HG03442 (cell line): ENCODE measurements at regions not wholly inside any gene's neighbourhood (a gene's known extent, or its start where the extent isn't known, plus 50 kb on each side); places are given as distances from the start of the nearest gene placed in this dataset.

ENCODE experiments used
- ATAC-seq: cut with Tn5 transposase; IDR thresholded peaks from one replicate; pipeline ENCODE4 v1.9.1; 2021; ENCODE audit warnings: mild to moderate bottlenecking, moderate library complexity; ENCODE audit not compliant: unreplicated experiment

DNA sequence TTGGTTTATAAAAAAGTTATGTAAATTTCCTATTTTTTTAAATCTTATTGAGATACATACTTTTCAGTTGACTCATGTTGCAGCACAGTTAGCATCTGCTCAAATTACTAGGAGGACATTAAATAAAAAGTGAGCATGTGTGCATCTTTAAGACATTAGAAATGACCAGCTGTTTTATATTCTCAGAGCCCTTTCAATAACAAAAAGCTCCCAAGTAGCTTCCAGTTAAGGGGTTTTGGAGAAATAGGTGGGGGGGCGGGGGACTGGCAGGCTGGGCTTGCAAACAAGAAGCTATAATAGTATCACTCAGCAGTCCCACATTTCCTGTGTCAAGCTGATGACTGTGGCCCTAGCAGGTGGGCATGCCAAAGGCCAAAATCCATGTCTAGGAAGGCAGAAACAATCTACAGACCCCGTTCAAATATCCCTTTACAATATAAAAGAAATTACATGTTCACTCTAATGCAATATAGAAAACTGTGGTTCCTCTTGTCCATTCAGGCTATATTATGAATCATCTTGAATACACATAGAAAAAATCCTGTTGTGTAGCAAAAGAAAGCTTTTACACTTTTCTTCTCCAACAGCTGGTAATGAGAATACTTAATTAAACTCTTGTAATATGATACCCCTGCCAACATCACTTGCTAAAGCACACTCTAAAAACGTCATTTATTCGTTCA lies 1713.2 kb upstream of the SLC10A2 start:
- no peak for ATAC-seq

DNA sequence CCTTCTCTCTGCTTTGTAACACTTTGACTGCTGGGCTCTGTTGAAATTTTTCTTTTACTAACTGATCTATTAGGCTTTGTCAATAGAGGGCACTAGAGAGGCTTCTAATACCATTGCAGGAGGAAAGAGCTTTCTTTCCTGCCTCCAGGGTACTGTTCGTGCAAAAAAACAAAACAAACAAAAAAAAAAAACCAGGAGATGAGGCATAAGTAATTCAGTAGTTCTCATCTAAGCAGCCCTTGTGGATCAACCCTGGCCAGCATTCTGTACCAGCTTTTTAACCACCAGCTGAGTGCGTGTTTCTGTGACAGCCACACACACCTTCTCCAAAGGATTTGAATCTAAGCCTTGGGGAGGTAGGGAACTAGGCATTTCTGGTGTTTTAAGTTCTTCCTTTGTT lies 1707.6 kb upstream of the SLC10A2 start:
- ATAC-seq = peak; percentile 77

DNA sequence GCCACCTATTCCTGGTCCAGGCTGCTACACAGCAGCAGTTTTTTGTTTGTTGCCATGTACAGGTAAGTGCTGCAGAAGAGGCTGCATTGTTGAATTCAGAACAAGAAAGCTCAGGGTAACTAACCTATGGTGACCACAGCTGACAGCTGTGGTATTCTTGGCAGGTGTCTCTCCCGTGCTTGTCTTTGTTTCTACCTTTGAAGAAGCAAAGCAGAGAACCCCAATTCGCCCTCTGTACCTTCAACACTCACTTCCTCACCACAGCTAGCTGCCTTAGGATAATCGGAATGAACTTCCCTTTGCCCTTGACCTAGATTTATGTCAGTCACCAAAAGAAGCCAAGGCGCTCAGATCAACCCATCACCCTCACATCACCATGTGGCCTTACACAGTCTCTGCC lies 1703.3 kb upstream of the SLC10A2 start:
- no peak for ATAC-seq

DNA sequence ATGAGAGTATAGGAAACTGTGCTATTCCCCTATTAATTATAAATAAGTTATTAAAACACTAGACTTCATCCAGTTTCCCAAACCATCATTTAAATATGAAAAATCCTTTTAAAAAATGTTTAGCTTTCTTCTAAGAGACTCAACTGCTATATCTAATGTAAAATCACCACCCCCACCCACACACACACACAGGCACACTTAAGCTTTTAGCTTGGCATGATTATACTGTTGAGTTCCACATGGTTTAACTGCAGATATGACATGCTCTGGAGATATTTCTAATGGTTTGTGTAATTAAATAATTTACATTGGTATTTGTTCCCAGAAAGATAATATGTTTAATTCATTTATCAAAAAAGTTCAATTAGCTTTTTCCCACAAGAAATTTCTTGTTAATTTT lies 1700.1 kb upstream of the SLC10A2 start:
- no peak for ATAC-seq

DNA sequence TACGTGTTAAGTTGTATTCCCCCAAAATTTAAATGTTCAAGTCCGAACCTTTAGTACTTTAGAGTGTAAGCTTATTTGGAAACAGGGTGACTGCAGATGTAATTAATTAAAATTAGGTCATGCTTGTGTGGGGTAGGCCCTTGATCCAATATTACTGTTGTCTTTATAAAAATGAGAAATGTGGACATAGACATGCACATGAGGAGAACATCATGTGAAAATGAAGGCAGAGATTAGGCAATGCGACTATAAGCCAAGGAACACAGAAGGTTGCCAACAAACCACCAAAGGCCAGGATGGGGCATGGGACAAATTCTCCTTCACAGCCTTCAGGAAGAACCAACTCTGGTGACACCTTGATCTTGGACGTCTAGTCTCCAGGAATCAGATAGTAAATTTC lies 1698.4 kb upstream of the SLC10A2 start:
- ATAC-seq = no peak

DNA sequence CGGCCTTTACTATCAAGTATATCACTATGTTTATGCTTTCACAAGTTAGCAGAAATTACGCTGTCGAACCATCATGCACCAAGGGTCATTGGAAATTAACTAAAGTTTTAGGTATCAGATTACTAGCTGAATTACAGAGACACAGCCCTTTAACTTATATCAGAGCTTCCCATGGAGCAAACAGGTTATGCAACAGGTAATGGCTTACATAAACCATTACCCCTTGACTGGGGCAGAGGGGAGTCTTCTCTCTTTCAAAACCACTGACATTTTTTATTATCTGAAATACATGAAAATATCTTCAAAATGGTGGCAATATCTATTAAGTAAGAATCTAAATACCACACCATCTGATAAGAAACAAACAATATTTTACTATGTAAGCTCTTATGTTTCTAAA lies 1692.9 kb upstream of the SLC10A2 start:
- no peak for ATAC-seq

DNA sequence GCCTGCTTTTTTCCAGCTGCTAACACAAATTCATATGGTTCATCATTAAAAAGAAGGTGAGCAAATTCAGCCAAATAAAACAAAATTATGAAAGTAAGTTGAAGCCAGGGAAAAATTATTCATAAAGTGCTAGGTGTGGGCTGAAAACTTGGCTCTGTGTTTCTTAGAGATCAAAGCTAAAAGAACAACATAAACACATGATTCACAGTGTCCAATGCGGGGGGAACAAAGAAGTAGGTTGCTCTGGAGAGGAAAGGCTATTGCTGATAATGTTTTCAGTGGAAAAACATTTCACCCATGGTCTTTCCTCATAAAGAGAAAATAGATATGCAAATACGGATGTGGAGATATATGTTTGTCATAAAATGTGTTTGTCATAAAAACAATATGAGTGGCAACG lies 1691.5 kb upstream of the SLC10A2 start:
- no peak for ATAC-seq

DNA sequence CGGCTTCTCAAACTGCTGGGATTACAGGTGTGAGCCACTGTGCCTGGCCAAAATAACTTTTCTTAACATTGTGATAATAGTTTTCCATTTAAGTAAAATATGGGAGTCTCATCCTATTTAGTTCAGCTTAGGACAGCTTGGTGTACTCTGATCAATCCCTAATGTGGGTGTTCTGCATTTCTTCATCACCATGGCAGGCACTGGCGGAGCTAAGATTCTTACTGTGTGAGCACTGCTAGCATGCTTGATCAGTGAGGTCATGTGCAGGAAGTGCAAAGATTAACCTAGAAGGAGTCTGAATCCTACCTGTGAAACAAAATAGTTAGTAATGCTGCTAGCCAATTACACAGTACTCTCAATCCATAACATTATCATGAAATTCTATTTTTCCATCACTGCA lies 1684.2 kb upstream of the SLC10A2 start:
- ATAC-seq = no peak

DNA sequence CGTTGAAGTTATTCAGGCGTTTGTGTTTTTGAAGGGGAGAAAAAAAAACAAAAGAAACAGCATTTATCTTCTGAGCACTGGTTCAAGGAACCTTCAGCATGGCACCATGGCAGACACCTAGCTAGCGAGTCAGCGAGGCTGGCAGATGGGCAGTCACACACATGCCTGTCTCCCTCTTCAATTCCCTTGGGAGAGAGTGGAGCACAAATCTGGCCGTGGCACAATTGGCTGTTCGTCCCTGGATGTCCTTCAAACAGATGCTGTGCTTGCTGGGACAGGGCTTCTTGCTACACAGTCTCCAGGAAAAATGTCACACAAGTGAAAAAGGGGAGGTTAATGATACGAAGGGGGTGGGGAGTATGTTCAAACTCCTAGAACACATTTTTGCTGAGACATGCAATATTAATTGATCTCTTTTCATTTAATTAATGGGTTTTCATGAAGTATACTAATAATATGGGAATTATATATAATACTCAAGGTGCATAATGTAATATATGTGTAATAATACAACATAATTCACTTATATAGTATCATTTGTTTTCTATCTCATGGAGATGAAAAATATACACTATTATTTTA lies 1674.5 kb upstream of the SLC10A2 start:
- ATAC-seq = no peak

DNA sequence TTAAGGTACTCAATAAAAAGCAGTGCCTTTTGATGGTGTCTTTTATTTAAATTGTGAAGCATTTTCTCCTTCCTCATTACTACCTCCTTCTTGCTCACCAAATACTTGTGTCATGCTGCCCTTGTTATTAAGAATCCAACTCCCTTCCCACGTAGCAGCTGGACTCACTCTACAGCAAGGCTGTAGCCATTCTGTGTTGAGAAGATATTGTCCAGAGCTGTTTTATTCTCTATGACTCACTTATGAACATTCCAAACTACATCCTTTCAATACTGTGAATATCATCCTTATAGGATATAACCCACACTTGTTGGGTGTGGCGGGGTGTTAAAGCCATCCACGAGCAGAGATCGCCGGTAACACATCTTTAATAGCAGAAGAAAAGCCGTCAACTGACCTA lies 1671.5 kb upstream of the SLC10A2 start:
- no peak for ATAC-seq

DNA sequence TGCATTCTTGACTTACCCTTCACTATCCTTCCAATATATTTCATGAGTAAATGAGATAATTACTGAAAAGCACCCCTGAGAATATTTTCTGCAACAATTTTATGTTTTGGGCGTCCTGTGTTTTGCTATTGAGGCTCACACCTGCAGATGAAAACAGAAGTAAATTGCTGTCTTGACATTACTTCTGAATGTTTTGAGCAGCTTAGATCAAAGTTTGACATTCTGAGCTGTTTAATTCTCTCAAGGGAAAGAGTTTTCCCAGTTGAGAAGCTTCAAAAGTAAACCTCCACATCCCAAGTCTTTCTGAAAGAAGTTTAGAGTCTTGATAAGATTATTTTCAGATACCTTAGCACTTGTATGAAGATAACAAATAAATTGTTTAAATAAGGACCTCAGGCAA lies 1667.2 kb upstream of the SLC10A2 start:
- ATAC-seq = no peak

DNA sequence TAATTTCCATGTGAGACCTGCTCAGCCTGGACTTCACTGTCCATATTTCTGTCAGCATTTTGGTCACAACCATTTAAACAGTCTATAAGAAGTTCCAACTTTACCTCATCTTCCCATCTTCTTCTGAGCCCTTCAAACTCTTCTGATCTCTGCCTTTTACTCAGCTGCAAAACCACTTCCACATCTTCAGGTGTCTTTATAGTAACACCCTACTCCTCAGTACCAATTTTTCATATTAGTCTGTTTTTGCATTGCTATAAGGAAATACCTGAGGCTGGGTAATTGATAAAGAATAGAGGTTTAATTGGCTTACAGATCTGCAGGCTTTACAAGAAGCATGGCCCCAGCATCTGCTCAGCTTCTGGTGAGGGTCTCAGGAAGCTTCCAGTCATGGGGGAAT lies 1648.9 kb upstream of the SLC10A2 start:
- no peak for ATAC-seq

DNA sequence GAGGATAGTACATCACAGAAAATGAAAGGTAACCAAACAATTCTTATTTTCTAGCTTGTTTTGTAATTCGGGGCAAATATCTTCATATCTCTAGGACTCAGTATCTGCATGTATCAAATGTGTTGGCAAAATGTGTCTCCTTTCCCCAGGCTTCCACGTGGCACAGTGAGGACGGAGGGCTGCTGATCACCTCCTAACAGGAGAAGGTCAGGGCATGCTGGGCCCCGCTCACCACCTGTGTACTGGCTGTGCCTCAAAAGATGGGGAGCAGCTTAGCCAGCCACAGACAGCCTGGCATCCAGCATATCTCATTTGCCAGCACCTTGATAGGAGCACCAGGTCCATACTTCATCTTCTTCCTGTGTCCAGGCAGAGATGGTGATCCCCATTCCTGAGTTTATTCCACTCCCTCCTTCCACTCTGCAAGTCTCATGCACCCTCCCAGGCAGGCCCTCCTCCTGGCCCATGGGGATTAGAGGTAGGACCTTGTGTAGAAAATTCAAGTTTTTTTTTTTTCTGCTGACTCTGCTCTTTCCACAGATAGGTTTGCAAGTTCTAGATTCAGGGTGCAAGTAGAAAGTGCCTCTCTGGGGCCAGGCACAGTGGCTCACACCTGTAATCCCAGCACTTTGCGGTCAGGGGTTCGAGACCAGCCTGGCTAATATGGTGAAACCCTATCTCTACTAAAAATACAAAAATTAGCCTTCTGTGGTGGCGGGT lies 1639.0 kb upstream of the SLC10A2 start:
- no peak for ATAC-seq

DNA sequence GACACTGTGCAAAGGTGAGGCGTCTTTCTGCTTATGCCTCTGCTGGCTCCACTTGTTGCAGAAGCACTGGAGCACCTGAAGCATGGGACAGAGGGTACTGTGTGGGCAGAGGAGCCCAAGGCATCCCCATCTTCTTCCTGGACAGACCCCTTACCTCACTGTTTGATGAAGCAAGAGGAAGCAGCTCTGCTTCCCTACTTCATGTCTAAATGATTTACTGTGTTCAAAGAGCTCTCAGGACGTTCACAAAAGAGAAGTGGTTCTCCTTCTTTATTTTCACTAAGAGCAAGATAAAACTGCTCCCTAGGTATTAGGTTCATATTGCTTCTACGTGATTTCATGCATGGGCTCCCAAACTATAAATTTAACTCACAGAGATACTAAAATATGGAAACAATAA lies 1635.4 kb upstream of the SLC10A2 start:
- no peak for ATAC-seq

DNA sequence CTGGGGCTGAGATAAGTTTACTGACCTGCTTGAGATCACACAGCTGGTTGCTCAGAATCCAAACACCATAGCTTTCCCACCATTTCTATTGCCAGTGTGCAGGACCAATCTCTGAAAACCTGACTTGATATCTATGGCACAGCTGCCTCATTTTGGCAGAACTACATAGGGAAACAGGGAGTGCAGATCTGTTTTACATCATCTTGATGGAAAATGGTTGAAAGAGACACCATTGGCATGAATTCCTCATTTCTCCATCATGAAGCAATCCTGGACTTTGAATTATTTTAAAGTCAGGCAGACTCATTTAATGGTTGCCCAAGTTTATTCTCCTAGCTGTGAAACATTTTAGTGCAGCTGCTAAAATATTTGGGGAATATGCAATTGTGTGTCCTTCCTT lies 1628.2 kb upstream of the SLC10A2 start:
- ATAC-seq = no peak

DNA sequence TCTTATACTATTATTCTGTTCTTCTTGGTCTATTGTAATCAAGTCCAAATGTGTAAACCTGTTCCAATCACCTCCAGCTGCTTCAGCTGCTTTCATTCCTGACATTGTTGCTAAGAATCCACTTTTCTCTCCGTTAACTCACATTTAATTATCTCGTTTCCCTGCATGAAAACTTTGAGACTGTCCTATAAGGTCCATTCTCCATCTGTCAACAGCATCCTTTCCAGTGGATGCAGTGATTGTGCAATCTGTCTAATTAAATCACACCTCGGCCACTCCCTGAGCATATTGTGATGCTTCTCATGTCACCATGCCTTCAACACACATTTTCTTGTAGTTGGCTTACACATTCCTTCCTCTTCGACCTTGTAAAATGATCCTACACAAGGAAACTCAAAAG lies 1626.9 kb upstream of the SLC10A2 start:
- no peak for ATAC-seq

DNA sequence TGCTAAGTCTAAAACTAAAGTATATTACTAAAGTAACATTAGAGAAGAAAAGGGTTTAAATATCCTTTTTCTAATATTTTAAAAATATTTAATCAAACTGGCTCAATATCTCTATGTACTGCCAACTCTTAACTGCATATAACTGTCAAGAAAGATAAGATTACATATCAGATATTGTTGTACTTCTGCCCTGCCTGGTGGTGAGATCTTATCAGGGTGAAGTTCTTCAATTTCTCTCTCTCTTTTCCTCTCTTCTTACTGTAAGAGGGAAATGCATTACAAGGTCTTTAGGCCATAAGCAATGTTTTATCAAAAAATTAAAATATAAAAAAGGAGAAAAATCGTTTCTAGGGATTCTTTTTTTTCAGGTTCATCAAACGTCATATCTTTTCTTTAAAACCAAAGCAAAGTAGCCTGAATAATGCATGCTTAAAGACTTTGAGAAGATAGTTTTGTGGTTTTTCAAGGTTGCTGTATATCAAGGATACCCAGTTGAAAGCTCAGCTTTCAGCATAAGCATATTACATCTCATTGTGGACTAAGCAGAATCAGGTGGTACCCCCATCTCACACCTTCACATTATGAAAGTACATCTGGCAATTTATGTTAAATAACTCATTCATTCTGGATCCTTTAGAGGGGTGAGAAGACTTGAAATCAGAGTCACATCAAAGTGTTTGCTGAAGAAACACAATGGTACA lies 1625.7 kb upstream of the SLC10A2 start:
- no peak for ATAC-seq

DNA sequence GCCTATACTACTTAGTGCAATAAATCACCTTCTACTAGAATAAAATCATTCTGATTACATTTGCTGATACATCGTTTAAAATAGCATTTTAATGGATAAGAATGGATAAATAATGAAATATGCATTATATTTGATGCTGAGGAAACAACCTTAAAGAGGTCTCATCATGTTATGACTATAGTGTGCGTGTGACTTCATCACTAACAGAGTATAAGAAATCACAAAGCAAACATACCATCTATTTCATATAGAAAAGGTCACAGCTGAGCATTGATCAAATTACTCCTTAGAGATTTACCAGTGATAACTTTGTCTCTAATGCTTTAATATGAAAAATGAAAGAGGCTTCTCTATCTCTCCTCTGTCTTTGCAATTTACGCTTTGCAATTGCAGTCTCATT lies 1620.3 kb upstream of the SLC10A2 start:
- no peak for ATAC-seq

DNA sequence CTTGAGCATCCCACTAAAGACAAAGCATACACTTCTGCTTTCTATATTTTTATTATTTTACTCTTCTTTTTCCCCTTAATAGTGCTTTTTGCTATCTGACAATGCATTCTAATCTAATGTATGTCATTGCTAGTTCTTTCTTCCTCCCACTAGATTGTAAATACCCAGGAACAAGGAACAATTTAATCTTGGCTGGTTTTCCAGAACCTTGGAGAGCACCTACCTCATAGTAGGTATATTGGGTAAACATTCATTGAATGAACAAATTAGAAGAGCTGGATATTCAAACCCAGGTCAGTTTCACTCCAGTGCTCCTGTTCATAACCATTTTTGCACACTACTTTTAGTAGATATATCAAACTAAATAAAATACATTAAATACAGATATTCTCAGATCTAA lies 1617.6 kb upstream of the SLC10A2 start:
- ATAC-seq = no peak

DNA sequence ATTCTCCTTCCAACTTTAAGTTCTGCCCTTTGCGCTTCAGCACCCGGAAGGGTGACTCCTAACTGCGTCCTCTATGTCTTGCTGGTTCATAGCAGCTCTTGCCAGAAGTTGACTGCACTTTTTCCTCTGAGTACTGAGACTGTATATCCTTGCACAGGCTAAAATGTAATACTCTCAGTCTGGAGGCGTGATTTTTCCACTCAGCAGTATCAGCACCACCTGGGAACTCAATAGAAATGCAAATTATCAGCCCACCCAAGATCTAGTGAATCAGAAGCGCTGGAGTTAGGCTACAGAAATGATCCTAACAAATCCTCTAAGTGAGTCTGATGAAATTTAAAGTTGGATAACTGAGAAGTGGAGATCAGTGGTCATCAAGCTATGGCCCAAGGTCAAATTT lies 1611.9 kb upstream of the SLC10A2 start:
- no peak for ATAC-seq

DNA sequence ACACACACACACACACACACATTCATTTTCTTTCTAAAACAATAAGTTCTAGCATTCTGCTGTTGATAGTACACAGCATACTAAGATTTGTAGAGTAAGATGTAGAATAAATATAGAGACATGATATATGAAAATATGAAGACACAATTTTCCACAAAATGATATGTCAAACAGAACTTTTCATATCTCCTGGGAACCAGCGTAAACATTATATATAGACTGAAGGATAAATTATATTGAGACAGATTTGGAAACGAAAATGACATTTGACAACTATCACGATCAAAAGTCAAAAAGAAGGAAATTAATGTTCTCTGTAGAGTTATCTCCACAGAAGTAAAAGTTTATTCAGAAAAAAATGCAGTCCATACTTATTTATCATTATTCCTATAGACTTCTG lies 1605.7 kb upstream of the SLC10A2 start:
- ATAC-seq = no peak

DNA sequence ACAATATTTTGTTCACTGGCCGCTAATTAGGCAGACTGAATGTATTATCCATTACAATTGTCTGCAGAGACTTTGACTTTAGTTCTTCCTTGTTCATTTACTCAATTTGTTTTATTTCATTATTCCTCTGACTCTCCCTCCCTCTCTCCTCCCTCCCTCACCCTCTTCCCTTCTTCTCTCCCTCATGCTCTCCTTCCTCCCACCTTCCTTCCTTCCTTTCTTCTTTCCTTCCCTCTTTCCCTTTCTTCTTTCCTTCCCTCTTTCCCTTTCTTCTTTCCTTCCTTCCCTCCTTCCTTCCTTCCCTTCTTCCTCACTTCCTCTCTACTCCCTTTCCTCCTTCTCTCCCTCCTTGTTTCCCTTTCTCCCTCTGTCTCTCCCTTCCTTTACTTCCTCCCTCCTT lies 1591.0 kb upstream of the SLC10A2 start:
- no peak for ATAC-seq
